Activated gamma-delta T cell treated with anti-CD3 and anti-CD28 coated beads, Interleukin-2, amount 50 U/mL, for 16 hours (primary cell): ENCODE measurements at regions not wholly inside any gene's neighbourhood (a gene's known extent, or its start where the extent isn't known, plus 50 kb on each side); places are given as distances from the start of the nearest gene placed in this dataset.

ENCODE experiments used
- DNase-seq: peaks from one replicate; pipeline ENCODE4 v3.0.0-alpha.2; 2020; ENCODE audit warnings: low read depth

DNA sequence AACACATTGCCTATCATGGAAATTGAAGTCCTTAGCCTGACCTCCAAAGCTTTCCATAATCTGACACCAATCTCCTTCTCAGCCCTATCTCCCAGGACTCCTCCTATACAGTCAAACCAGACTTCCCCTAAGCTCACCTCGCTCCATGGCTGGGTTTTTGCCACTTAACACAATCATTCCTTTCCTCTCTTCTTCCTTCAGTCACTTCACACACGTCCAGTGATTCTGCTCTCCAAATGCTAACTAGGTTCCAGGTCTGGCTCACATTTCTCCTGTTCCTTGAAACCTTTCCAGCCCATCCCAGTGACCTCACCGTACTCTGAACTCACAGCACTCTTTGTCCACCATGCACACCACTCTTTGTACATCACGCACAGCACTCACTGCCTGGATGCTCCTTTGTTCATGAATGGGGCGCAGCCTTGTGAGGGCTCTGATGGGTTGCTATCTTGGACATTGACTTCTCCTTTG is 98.4 kb downstream of the GLUL start:
- DNase-seq: no peak

DNA sequence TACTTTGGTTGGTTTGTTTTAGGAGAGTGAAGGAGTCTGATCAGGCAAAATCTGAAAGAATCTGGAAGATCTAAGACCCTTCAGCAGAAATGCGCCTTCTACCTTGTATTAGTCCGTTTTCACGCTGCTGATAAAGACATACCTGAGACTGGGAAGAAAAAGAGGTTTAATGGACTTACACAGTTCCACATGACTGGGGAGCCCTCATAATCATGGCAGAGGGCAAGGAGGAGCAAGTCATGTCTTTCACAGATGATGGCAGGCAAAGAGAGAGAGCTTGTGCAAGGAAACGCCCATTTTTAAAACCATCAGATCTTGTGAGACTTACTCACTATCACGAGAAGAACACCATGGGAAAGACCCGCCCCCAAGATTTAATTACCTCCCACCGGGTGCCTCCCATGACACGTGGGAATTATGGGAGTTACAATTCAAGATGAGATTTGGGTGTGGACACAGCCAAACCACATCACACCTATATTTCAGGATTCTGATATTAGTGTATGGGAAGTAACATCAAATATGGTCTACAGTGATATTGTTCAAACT is 99.3 kb downstream of the GLUL start:
- DNase-seq: no peak

DNA sequence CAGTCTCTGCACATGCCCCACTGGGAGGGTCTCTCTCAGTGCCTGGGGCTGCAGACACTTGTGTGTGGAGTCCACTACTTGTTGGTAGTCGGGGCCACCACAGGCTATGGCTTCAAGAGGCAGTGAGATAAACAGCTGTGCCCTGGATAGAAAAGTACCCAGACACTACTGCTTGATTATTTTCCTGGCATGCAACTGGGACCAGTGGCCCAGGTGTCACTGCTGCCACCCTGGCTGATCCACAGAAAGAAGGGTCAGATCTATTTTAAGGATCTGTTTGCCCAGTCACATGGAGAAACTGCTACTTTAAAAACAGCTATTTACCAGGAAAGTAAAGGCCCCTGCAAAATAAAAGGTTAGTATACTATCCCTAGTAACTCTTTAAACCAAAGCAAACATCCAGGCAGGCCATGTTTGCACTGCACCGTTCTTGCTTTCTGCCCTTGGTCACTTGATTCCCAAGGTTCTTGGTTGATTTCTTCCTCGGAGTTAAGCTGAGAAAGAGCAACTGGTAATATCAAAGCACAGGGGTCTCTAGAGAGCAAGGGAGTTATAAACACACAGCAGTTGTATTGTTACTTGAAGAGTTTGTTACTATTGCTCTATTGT is 99.9 kb downstream of the GLUL start:
- DNase-seq: no peak

DNA sequence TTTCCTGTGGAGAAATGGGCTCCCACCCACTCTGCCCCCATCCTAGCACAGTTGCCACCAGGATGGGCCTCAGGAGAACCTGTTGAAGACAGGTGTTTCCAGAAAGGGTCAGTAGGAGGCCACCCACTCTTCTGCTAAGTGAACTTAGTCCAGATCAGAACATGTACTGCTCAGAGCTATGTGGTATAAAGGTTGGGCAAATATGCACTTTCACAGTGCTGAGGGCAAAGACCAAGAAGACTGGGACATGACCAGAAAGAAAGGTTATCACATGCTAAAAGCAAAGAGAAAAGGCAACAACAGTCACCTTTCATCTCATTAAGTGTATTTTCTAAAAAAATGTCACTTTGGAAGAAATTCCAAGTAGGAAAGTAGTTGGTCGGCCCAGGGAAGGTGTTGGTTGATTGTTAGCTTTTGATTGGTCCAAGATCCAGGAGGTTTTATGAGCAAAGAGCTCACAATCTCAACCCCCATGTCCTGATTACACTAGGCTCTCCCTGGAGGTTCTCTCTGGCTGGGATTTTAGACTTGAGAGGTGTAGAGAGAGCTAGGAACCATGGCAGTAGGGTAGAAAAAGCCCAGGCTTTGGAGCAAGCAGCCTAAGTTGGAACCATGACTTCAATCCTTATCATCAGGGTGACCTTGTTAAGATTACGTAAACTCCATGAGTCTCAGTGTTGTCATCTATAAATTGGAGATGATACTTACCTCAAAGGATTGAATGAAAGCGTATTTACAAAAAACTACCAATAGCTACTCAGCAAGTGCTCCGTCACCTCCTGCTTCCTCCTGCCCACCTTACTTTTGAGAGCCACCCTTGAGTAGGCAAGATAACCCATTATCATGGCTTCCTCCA is 102.6 kb downstream of the GLUL start:
- no peak for DNase-seq

DNA sequence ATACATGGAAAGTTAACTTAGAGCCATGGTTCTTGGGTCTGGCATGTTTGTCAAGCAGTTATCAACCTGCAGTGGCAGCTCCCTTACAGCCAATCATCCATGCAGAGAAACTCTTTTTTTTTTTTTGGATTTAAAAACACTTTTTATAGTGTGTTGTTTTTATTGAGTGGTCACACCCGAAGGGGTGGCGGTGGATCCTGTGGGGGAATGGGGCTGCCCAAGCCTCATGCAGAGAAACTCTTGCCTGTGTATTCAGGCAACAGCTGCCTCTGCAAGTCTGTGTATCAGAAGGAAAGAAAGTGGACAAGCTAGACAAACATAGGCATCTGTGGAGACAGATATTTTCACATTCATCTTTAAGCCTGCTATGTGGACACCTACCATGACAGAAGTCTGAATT is 104.8 kb downstream of the GLUL start:
- DNase-seq: no peak

DNA sequence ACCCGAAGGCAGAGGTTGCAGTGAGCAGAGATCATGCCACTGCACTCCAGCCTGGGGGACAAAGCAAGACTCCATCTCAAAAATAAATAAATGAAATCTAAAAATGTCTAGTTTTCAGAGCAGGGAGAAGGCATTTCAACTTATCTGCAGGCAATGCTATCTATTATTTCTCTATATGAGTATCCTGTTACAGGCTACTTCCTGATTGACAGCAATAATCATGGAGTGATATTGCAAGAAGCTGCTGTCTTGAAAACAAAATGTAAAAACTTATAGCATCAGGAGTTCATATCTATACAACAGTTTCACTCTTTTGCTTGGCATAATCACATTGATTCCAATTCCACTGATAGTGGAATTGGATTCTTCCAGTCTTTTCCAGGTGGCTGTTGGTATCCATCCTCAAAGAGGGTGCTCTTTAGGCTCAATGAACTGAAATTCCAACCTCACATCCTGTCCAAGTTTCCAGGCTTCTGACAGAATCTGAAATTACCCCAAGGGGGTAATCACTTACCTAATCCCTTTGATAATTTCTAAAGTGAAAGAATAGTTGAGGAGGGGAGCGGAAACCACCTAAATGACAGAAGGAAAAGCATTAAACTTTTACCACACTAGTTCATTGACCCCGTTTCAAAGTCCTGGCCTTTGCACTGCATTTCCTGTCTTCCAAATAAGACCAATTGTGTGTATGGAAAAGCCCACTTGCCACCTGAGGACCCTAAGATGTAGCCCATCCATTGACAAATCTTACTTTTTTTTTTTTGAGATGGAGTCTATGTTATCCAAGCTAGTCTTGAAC is 107.6 kb downstream of the GLUL start:
- DNase-seq: no peak

DNA sequence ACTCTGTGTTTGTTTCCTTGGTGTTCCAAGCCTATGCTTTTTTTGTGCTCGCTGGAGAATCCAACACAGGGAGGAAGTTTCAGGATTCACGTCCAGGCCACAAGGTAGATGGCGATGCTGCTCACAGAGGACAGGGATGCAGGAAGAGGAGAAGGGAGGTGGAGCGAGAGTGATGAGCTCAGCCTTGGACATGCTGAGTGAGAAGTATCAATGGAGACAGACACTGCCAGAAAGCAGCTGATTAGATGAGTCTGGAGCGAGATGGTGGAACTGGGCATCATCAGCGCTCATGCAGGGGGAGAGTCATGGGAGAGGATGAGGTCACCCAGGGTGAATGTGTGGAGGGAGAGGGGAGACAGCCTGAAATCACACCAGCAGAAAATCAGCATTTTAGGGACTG is 110.0 kb downstream of the GLUL start:
- no peak for DNase-seq

DNA sequence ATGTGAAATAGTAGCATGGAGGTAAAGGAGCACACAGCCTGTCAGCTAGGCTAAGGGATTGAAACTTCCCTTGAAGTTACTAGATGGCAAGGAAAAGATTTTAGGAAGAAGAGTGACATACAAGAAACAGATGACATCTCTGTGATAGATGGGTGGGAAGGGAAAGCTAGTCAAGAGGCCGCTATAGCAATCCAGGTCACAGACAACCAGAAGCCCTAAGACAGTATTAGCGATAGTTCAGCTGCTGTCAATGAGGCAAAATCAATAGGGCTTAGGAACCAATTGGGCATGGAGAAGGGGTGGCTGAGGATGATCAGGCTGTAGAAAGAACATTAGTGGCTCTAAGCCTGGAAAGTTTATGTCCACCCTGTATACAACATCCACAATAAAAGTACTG is 111.1 kb downstream of the GLUL start:
- no peak for DNase-seq

DNA sequence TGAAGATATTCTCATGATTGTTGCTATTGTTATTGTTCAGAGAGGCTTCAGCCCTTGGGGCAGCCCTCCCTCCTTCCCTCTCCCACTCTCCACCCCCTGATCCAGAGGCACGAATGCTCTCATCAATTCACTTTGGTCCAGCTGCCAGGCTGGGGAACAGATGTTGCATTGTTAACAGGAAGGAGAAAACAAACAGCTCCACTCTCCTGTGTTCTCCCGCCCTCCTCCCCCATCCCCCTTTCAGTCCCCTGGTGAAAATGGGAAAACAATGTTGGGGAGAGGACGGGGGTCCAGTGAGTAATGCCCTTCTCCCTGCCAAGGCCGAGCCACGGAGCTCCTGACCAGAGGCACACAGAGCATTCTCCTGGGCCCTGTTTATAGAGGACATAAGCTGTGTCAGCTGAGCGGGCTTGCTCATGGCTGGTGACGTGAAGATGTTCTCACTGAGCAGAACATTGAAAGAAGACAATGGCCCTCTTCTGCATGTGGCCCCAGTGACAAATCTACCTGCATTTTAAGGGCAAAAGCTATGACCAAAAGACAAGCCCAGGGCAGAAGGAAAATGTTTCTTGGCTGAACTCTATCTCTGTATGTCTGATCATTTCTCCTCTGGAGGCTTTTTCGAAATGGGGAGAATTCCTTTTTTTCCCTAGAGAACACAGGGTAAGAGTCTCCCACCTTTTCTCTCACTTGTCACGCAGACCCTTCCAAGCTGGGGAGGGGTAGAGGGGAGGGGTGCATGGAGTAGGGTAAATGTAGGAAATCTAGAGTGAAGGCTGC is 111.7 kb downstream of the GLUL start:
- no peak for DNase-seq

DNA sequence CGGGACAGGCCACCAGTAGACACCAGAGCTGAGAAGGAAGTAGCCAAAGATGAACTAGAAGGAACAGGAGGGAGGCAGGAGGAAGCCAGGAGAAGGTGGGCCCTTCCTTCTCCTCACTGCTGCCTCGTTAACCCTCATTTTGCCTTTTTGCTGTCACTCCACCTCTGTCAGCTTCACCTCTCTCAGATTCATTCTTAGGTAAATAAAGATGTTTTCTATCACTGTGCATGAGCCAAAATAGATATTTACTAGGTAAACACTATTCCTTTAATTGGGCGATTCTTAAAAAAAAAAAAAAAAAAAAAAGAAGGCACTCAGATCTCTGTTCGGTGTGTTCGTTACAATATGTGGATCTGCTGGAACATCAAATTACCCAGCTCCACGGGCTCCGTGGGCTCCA is 112.3 kb downstream of the GLUL start:
- DNase-seq: no peak

DNA sequence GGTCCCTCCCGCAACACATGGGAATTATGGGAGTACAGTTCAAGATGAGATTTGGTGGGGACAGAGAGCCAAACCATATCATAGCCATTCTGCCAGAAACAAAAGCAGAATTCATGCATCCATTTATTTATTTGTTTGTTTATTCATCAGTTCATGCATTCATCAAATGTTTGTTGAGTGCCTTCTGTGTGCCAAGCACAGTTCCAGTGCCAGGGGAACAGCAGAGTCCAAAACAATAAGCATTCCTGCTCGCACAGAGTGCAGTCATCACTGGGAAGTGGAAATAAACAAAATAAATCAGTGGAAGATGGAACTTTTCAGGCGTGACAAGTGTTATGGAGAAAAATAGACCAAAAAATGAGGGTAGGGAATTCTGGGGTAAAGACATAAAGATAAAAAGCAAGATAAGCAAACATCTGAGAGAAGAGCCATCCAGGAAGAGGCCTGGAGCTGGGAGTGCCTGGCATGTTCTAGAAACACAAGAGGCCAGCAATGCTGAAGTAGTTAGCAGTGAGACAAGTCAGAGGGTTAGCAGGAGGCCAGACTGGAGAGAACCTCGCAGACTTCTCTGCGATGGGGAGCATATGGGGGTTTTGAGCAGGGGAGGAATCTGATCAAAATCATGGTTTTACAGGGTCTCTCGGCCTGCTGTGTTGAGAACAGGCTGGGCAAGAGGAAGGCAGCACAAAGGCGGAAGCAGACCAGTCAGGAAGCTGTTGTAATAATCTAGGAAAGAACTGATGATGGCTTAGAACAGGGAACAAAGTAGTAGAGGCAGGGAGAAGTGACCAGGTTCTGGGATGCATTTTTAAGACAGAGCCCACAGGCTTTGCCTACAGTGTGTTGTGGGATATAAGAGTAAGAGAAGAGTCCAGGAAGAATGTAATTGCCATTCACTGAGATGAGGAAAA is 113.2 kb downstream of the GLUL start:
- no peak for DNase-seq

DNA sequence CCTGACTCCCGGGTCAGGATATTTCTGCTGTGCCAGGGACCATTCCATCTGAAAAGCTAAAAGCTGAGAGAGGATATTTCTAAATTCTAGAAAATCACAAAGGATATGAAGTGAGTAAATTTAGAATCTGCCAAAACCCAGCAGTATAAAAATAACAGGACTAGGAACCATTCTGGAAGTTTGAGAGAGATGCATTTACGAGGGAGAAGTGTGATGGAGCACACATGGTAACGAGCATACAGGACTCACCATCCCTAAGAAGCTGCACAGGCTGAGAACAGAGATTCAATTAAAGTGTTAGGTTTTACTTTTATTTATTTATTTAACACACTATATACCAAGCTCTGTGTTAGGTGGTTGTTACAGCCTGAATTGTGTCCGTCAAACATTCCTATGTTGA is 116.3 kb downstream of the GLUL start:
- no peak for DNase-seq

DNA sequence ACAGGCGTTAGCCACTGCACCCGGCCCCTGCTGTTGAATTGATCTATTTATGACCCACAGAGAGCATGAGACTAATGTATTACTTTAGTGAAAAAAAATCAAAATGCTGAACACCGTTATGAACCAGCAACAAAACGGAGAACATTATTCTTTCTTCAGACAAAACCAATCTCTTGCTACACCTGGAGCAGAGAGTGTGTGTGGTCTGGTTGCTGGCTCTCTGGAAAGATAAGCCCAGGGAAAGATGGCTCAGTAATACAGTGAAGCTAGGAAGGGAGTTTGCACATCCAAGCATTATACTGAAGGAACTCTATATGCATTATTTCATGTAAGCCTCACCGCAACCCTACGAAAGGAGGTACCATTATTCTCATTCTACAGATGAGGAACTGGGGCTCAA is 117.0 kb downstream of the GLUL start:
- DNase-seq: no peak

DNA sequence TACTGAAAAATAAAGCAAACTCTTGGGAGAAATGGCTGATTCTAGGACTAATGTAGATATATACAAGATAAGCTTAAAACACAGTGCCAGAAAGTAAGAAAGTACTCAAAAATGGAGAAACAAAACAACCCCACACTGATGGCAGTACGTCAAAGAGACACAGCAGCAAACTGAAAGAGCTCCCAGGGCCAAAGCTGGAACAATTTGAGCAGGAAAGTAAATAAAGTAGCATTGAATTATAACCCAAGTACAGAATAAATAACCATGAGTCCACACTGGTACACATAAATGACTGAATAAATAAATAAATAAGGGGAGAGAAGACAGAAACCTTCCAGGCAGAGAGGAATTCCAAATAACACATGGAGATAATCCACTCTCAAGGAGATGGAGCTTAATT is 120.9 kb downstream of the GLUL start:
- no peak for DNase-seq

DNA sequence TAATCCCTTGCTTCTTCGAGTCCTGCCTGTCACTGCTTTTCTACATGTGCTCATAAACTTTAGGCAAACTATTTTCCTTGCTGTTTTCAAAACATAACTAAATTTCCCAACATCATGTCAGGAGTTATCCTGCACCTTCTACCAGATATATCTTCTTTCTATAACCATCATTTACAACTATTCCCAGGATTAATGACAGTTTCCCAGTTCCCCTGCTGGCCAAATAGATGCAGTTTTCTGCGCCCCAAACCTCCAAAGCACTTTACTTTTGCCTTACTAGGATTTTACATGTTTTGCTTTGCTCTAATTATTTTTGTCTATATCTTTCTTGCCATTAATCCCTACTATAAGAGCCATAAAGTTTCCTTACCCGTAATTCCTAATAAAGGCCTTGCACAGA is 122.5 kb downstream of the GLUL start:
- no peak for DNase-seq

DNA sequence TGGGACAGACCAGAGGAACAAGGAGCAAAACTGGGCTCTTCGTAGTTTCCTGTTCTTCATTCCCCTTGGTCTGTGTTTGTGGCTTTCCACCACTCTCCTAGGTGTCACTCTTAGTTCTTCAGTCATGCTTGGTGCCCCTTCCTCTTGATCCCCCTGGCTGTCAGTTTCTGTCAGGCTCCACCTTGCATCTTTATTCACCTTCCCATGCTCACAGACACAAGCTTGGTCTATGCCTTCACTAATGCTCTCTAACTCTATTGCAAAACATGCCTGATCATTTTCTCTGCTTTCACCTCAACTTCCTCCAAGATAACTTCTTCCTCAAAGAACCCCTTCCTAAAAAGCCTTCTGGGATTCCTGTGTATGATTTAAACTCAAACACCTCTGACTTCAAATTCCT is 122.9 kb downstream of the GLUL start:
- no peak for DNase-seq

DNA sequence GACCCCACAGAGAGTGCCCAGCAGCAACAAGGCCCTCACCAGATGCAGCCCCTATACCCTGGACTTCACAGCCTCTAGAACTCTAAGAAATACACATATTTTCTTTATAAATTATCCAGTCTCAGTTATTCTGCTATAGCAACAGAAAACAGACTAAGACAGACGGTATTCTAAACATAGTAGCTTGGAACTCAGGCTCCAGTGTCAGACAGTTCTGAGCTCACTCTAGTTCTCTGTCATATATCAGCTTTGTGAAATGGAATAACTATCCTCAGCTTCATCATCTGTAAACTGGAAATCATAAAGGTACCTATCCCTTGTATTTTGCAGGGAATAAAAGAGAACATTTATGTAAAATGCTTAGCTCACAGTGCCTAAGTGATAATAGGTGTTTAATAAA is 127.4 kb downstream of the GLUL start:
- no peak for DNase-seq

DNA sequence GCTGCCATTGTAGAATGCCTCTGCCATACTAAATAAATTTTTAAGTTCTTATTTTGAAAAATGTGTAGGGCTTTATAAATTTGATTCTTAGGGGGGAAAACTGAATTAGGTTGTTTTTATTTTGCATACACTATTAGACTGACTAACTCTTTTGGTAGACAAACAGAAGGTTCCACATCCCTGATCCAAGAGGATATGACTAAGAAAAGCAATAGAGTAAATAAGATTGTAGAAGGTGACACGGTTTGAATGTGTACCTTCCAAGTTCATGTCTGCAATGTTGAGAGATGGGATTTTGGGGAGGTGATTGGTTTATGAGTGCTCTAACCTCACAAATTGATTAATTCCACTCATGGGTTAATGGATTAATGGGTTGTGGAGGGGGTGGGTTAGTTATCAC is 127.9 kb downstream of the GLUL start:
- no peak for DNase-seq

DNA sequence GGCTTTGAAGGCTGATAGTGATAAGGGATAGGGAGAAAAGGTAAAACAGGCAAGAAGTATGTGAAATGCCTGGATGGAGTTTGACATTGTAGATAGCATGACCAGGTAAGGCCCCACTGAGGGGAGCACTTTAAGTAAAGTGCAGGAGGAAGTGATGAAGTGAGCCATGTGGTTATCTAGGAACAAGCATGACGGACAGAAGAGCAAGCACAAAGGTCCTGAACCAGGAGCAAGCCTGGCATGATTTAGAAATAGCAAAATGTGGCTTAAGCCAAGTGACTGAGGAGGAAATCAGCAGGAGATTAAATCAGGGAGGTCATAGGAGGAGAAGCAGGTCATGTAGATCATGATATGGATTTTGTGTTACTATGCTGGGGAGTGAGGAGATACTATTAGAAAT is 129.2 kb downstream of the GLUL start:
- DNase-seq: no peak

DNA sequence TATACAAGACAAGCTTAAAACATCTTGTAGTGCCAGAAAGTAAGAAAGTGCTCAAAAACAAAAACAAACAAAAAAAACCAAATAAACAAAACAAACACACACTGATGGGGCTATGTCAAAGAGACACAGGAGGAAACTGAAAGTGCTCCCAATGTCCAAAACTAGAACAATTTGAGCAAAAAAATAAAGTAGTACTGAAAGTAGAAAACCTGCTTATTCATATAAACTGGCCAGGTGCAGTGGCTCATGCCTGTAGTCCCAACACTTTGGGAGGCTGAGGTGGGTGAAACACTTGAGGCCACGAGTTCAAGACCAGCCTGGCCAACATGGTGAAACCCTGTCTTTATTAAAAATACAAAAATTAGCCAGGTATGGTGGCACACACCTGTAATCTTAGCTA is 129.9 kb downstream of the GLUL start:
- DNase-seq: no peak

DNA sequence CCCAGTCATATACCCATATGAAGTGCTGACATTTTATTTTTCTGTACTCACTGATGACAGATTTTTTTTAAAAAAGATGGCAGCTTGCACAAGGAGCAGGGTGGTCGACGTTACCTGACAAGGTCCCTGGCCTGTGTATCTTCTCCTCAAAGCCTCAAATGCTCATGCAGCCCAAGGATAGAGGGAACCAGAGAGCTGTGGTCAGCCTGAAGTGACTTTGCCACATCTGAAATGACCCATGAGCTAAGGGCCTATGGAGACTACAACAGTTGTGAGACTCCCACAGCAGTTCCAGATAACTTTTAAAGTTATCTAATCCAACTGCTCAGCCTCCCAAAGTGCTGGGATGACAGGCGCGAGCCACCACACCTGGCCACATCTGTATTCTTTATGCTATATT is 131.1 kb downstream of the GLUL start:
- no peak for DNase-seq
